Karpas-422 (cell line): ENCODE measurements at regions not wholly inside any gene's neighbourhood (a gene's known extent, or its start where the extent isn't known, plus 50 kb on each side); places are given as distances from the start of the nearest gene placed in this dataset.

Source experiments
- DNase-seq: peaks from one replicate; pipeline ENCODE4 v3.0.0-alpha.2; 2015
- H2AFZ ChIP-seq: fragments of 200-600 bp; sonication (generic); 2 replicates; pipeline ENCODE4 v1.6.1; 2014; ENCODE audit warnings: antibody characterized with exemption, low read length, mixed read lengths
- H3K27ac ChIP-seq: fragments of 200-600 bp; sonication (generic); 2 replicates; pipeline ENCODE4 v1.5.1; 2014; ENCODE audit warnings: mild to moderate bottlenecking, low read length, moderate library complexity
- H3K27me3 ChIP-seq: fragments of 200-600 bp; sonication (generic); 2 replicates; pipeline ENCODE4 v1.6.1; 2014; ENCODE audit warnings: low read length, mixed read lengths
- H3K36me3 ChIP-seq: fragments of 200-600 bp; sonication (generic); 2 replicates; pipeline ENCODE4 v1.6.1; 2014; ENCODE audit warnings: low read length, mixed read lengths; ENCODE audit not compliant: insufficient read depth
- H3K4me1 ChIP-seq: fragments of 200-600 bp; sonication (generic); 2 replicates; pipeline ENCODE4 v1.6.1; 2014; ENCODE audit warnings: mild to moderate bottlenecking, low read length, mixed read lengths
- H3K4me2 ChIP-seq: fragments of 200-600 bp; sonication (generic); 2 replicates; pipeline ENCODE4 v1.6.1; 2014; ENCODE audit warnings: low read length, low read depth, mild to moderate bottlenecking; ENCODE audit not compliant: poor library complexity, severe bottlenecking
- H3K4me3 ChIP-seq: fragments of 200-600 bp; sonication (generic); 2 replicates; pipeline ENCODE4 v1.5.1; 2014; ENCODE audit warnings: mild to moderate bottlenecking, antibody characterized with exemption, low read length, mixed read lengths
- H3K79me2 ChIP-seq: fragments of 200-600 bp; sonication (generic); 2 replicates; pipeline ENCODE4 v1.6.1; 2014; ENCODE audit warnings: mild to moderate bottlenecking, low read length, mixed read lengths
- H3K9ac ChIP-seq: fragments of 200-600 bp; sonication (generic); 2 replicates; pipeline ENCODE4 v1.6.0; 2014; ENCODE audit warnings: low read length
- H3K9me2 ChIP-seq: fragments of 200-600 bp; sonication (generic), shearing (Covaris generic); replicated peaks from 2 replicates; pipeline ENCODE4 v1.6.0; 2014; ENCODE audit warnings: mild to moderate bottlenecking, low read length, moderate library complexity; ENCODE audit not compliant: insufficient read depth
- H3K9me3 ChIP-seq: fragments of 300-700, 200-600 bp; sonication (generic); 2 replicates; pipeline ENCODE4 v1.6.1; 2014; ENCODE audit warnings: low read length, mixed read lengths
- H4K20me1 ChIP-seq: fragments of 200-600 bp; sonication (generic); 2 replicates; pipeline ENCODE4 v1.6.1; 2014; ENCODE audit warnings: mild to moderate bottlenecking, antibody characterized with exemption, low read length, low read depth; ENCODE audit not compliant: insufficient read depth

GRCh38 chr3:66789580-66790237 is 208.4 kb upstream of the KBTBD8 start:
- peaks cover 12% of the 10 kb centered on the region for H3K4me1 ChIP-seq
- H2AFZ ChIP-seq = no peak overlapping the region
- no peak overlapping the region for H3K4me2 ChIP-seq
- H3K9ac ChIP-seq = no peak overlapping the region
- peaks cover 4% of the 10 kb centered on the region; the same call in 1 of the 2 replicates for H3K36me3 ChIP-seq
- DNase-seq = no peak
- no peak overlapping the region for H3K27ac ChIP-seq
- no peaks in the 10 kb centered on the region for H3K27me3 ChIP-seq
- H3K79me2 ChIP-seq = no peaks in the 10 kb centered on the region
- H4K20me1 ChIP-seq = no peaks in the 10 kb centered on the region
- H3K9me3 ChIP-seq = no peaks in the 10 kb centered on the region
- no peak overlapping the region for H3K4me3 ChIP-seq
- H3K9me2 ChIP-seq = no peaks in the 10 kb centered on the region

- no peaks in the 10 kb centered on the region for H3K27me3 ChIP-seq
- peaks cover 21% of the 10 kb centered on the region for H3K4me1 ChIP-seq
- no peaks in the 10 kb centered on the region for H3K79me2 ChIP-seq
- no peak overlapping the region for H2AFZ ChIP-seq
- no peak for DNase-seq
- no peak overlapping the region for H3K9ac ChIP-seq
- peaks cover 4% of the 10 kb centered on the region for H3K9me3 ChIP-seq
- no peak overlapping the region for H3K4me2 ChIP-seq
- peaks cover 4% of the 10 kb centered on the region; the same call in 1 of the 2 replicates for H3K36me3 ChIP-seq
- no peak overlapping the region for H3K27ac ChIP-seq
- H3K4me3 ChIP-seq = no peak overlapping the region
- H3K9me2 ChIP-seq = no peaks in the 10 kb centered on the region
- H4K20me1 ChIP-seq = no peaks in the 10 kb centered on the region
Measured at GRCh38 chr3:66792086-66792485, 206.0 kb upstream of the KBTBD8 start.

DNA sequence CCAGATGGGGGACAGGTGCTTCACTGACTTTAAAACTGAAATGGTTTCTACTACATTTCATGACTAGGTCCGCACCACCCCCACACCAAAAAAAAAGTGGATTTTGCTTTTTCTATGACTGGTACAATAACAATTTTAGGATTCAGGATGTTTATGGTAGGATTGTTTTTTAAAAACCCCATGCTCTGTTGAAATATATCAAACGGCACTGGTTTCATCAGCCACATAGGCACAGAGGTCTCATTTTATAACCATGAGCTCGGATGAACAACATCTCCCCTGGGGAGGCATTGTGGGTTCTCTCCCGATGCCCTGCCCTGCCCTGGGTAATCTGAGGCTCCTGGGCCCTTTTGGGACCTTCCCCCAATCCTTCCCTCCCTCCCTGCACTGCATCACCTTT is 202.7 kb upstream of the KBTBD8 start:
- Histone ChIP-seq H3K36me3 (no peaks in the 10 kb centered on the region), H2AFZ (no peak overlapping the region), H3K79me2 (no peaks in the 10 kb centered on the region), H3K9me2 (0 out of 2 replicates have a peak, but pooled peaks cover 2% of the 10 kb centered on the region), H3K4me1 (peaks cover 21% of the 10 kb centered on the region), H3K27me3 (no peaks in the 10 kb centered on the region), H3K9ac (no peak overlapping the region), H3K27ac (no peak overlapping the region), H4K20me1 (no peaks in the 10 kb centered on the region), H3K9me3 (peaks cover 4% of the 10 kb centered on the region), H3K4me2 (no peak overlapping the region), H3K4me3 (no peak overlapping the region)
- DNase-seq = no peak

- no peak for DNase-seq
Measured at GRCh38 chr3:66796343-66796742, 201.8 kb upstream of the KBTBD8 start.

DNA sequence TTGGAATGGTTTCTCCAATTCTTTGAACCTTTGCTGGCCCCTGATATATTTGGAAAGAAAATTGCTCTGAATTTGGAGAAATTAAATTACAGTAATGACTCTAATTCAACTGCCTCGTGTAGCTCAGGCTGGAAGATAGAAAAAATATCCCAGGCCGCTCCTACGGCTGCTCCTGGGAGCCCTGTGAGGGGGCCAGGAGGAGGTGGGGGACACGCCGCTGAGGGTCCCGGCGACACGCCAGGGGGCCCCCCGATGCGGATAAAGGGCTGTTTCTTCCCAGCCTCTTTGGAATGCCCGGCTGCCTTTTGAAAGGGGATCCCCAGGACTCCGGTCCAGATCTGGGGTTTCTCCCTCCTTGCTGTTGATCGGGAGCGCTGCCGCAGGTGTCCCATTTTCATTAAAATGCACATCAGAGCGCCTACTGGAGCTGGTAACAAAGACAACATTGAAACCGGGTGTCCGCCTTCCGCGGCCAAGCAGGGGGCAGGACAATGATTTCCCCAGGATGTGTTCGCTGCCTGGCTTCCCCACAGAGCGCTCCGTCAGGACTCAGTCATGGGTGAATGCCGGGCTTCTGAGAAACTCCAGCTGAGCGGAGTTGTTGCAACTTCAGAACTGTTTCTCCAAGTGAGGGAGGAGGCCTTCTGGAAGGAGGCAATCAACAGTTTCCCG is 200.1 kb upstream of the KBTBD8 start:
- DNase-seq = no peak
- 0 out of 2 replicates have a peak, but pooled peaks cover 2% of the 10 kb centered on the region for H3K9me2 ChIP-seq
- H3K36me3 ChIP-seq = no peaks in the 10 kb centered on the region
- no peak overlapping the region for H3K4me2 ChIP-seq
- H3K79me2 ChIP-seq = no peaks in the 10 kb centered on the region
- H3K9me3 ChIP-seq = peaks cover 4% of the 10 kb centered on the region
- no peak overlapping the region for H3K4me3 ChIP-seq
- H4K20me1 ChIP-seq = no peaks in the 10 kb centered on the region
- H3K27me3 ChIP-seq = no peaks in the 10 kb centered on the region
- H3K4me1 ChIP-seq = peaks cover 21% of the 10 kb centered on the region
- no peak overlapping the region for H3K27ac ChIP-seq
- no peak overlapping the region for H2AFZ ChIP-seq
- no peak overlapping the region for H3K9ac ChIP-seq

More at GRCh38 chr3:66796343-66796742, 201.8 kb upstream of the KBTBD8 start:
- no peaks in the 10 kb centered on the region for H3K36me3 ChIP-seq
- no peak overlapping the region for H3K9ac ChIP-seq
- no peaks in the 10 kb centered on the region for H4K20me1 ChIP-seq
- no peaks in the 10 kb centered on the region for H3K27me3 ChIP-seq
- H2AFZ ChIP-seq = no peak overlapping the region
- H3K79me2 ChIP-seq = no peaks in the 10 kb centered on the region
- no peak overlapping the region for H3K4me3 ChIP-seq
- H3K9me2 ChIP-seq = 0 out of 2 replicates have a peak, but pooled peaks cover 2% of the 10 kb centered on the region
- peaks cover 4% of the 10 kb centered on the region for H3K9me3 ChIP-seq
- no peak overlapping the region for H3K4me2 ChIP-seq
- H3K27ac ChIP-seq = no peak overlapping the region
- H3K4me1 ChIP-seq = peaks cover 21% of the 10 kb centered on the region

DNA sequence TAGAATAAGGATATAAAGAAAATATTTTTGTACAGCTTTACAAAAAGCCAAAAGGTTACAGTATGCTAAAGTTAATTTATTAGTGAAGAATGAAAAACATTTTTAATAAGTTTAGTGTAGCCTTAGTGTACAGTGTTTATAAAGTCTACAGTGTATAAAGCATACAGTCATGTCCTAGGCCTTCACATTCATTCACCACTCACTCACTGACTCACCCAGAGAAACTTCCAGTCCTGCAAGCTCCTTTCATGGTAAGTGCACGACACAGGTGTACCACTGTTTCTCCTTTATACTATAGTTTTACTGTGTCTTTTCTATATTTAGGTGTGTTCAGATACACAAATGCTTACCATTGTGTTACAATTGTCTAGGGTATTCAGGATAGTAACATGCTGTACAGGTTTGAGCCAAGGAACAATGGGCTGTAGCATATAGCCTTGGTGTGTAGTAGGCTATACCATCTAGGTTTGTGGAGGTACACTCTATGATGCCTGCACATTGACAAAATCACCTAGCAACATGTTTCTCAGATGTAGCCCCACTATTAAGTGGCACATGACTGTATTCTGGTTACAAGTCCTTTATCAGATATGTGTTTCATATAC is 197.1 kb upstream of the KBTBD8 start:
- H3K4me2 ChIP-seq = no peak overlapping the region
- H3K36me3 ChIP-seq = no peaks in the 10 kb centered on the region
- H2AFZ ChIP-seq = no peak overlapping the region
- H4K20me1 ChIP-seq = no peaks in the 10 kb centered on the region
- no peak overlapping the region for H3K9ac ChIP-seq
- H3K27ac ChIP-seq = no peak overlapping the region
- no peak for DNase-seq
- no peaks in the 10 kb centered on the region; the same call in 1 of the 2 replicates for H3K4me1 ChIP-seq
- H3K4me3 ChIP-seq = no peak overlapping the region
- 0 out of 2 replicates have a peak, but pooled peaks cover 2% of the 10 kb centered on the region for H3K9me2 ChIP-seq
- H3K79me2 ChIP-seq = no peaks in the 10 kb centered on the region
- no peaks in the 10 kb centered on the region for H3K27me3 ChIP-seq
- H3K9me3 ChIP-seq = peaks cover 4% of the 10 kb centered on the region

DNA sequence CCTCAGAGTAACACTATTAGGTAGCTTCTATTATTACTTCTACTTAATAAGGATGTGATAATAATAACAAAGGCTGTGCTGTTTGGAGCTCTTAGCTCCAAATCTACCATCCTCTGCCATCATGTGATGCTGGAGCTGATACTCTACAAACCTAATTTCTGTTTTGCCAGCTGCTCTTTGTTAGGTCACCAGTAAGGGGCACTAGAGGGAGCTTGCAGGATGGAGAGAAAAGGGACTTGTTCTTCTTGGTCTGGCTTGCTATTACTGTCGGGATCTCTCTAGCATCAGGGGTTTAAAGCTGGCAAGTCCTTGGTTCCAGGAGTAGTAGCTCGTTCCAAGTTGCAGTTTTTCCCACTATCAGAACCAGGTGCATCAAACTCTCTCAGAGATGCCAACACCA is 194.9 kb upstream of the KBTBD8 start:
- Histone ChIP-seq H3K9me2 (0 out of 2 replicates have a peak, but pooled peaks cover 2% of the 10 kb centered on the region), H3K79me2 (no peaks in the 10 kb centered on the region), H3K4me2 (no peak overlapping the region), H3K4me3 (no peak overlapping the region), H3K36me3 (no peaks in the 10 kb centered on the region), H3K9me3 (no peaks in the 10 kb centered on the region), H3K4me1 (no peaks in the 10 kb centered on the region; the same call in 1 of the 2 replicates), H3K27me3 (no peaks in the 10 kb centered on the region), H2AFZ (no peak overlapping the region), H4K20me1 (no peaks in the 10 kb centered on the region), H3K9ac (no peak overlapping the region), H3K27ac (no peak overlapping the region)
- peak; percentile 73 for DNase-seq
